HCT116 (cell line): ENCODE measurements at regions not wholly inside any gene's neighbourhood (a gene's known extent, or its start where the extent isn't known, plus 50 kb on each side); places are given as distances from the start of the nearest gene placed in this dataset.
A peak's percentile ranks its signal among the peaks of the same experiment; 100 is the strongest.

Experiments
- ATAC-seq: fragments of 200-7000 bp; cut with Tn5 transposase; 2 replicates; pipeline ENCODE4 v1.9.1; 2020; ENCODE audit warnings: mild to moderate bottlenecking, moderate library complexity
- BruUV-seq: library from RNA; stranded (reverse); fragments of 400-500 nt; replicated peaks from 2 replicates; lab custom pipeline; 2021; lab: Mats Ljungman, UMichigan
- CTCF ChIA-PET: fragments of 300-600 bp; sonication (Branson Sonifier 250); formaldehyde crosslinking; loops from one replicate; lab custom pipeline; 2021; ENCODE audit warnings: antibody characterized with exemption; lab: Charles Lee
- POLR2A ChIA-PET: fragments of 300-600, 350-600 bp; sonication (Branson Sonifier 250); formaldehyde crosslinking; loops from one replicate; lab custom pipeline; 2021; ENCODE audit warnings: antibody characterized with exemption; lab: Charles Lee
- RAD21 ChIA-PET, 2 experiments: fragments of 300-600 bp; sonication (Branson Sonifier 250); formaldehyde crosslinking; loops; one replicate each; lab custom pipeline; 2023; ENCODE audit warnings: low total read pairs in 2 of 2; ENCODE audit not compliant: uncharacterized antibody in 2 of 2, unreplicated experiment in 2 of 2, low non-redundant PET in 1 of 2; lab: Charles Lee
- DNase-seq: peaks from one replicate; pipeline ENCODE4 v3.0.0-alpha.2; 2010; ENCODE audit warnings: low read depth, low spot score
- H2AFZ ChIP-seq: fragments of 200-600 bp; shearing (Covaris generic), sonication (generic); 2 replicates; pipeline ENCODE4 v1.6.1; 2017; ENCODE audit warnings: low read depth, mixed run types, mixed read lengths, antibody characterized with exemption, low read length; ENCODE audit not compliant: poor library complexity, severe bottlenecking
- H3K27ac ChIP-seq: 2 replicates; pipeline ENCODE4 v1.5.1; 2012; ENCODE audit warnings: low read depth, low read length
- H3K27me3 ChIP-seq: fragments of 200-600 bp; sonication (generic); 2 replicates; pipeline ENCODE4 v1.6.1; 2016; ENCODE audit warnings: mixed run types, low read length, mixed read lengths; ENCODE audit not compliant: insufficient read depth
- H3K36me3 ChIP-seq, 2 experiments: fragments of 200-500 bp in 1 of 2; fragments of 200-600 bp in 1 of 2; sonication (Bioruptor generic) in 1 of 2; sonication (generic) in 1 of 2; 2 replicates each; pipeline versions ENCODE4 v1.5.1 to v1.6.1; 2014 to 2016; ENCODE audit warnings: low read length in 2 of 2, inconsistent platforms in 1 of 2, mixed read lengths in 1 of 2, mixed run types in 1 of 2; ENCODE audit not compliant: insufficient read depth in 2 of 2, control insufficient read depth in 1 of 2
- H3K4me1 ChIP-seq, 2 experiments: fragments of 200-600 bp in 1 of 2; sonication (generic) in 1 of 2; 2 replicates each; pipeline versions ENCODE4 v1.5.1 to v1.6.1; 2012 to 2017; ENCODE audit warnings: low read length in 2 of 2, inconsistent platforms in 1 of 2, mild to moderate bottlenecking in 1 of 2, mixed read lengths in 1 of 2, mixed run types in 1 of 2, moderate library complexity in 1 of 2; ENCODE audit not compliant: insufficient read depth in 2 of 2, control insufficient read depth in 1 of 2
- H3K4me2 ChIP-seq: fragments of 200-600 bp; sonication (generic); 2 replicates; pipeline ENCODE4 v1.6.1; 2017; ENCODE audit warnings: mixed run types, low read length, mixed read lengths
- H3K4me3 ChIP-seq, 2 experiments: fragments of 200-600 bp in 1 of 2; sonication (generic) in 1 of 2; replicated peaks in 1 of 2; 2 replicates each; pipeline ENCODE4 v1.5.1; 2011 to 2016; ENCODE audit warnings: low read length in 2 of 2, control low read depth in 1 of 2, low read depth in 1 of 2, mild to moderate bottlenecking in 1 of 2, mixed read lengths in 1 of 2, mixed run types in 1 of 2
- H3K79me2 ChIP-seq: fragments of 200-600 bp; sonication (generic); 2 replicates; pipeline ENCODE4 v1.6.1; 2017; ENCODE audit warnings: mild to moderate bottlenecking, mixed run types, low read length, moderate library complexity, mixed read lengths; ENCODE audit not compliant: insufficient read depth
- H3K9ac ChIP-seq: fragments of 200-600 bp; sonication (generic); 2 replicates; pipeline ENCODE4 v1.6.1; 2016; ENCODE audit warnings: low read length, mixed read lengths
- H3K9me2 ChIP-seq: fragments of 200-600 bp; sonication (generic), shearing (Covaris generic); 2 replicates; pipeline ENCODE4 v1.6.1; 2017; ENCODE audit warnings: mixed run types, mild to moderate bottlenecking, moderate library complexity; ENCODE audit not compliant: insufficient read depth
- H3K9me3 ChIP-seq, 2 experiments: fragments of 200-500 bp in 1 of 2; fragments of 200-600 bp in 1 of 2; sonication (Bioruptor generic) in 1 of 2; sonication (generic) in 1 of 2; 2 replicates each; pipeline ENCODE4 v1.6.1; 2014 to 2017; ENCODE audit warnings: low read length in 2 of 2, mixed read lengths in 2 of 2, inconsistent platforms in 1 of 2, low read depth in 1 of 2, mild to moderate bottlenecking in 1 of 2, mixed run types in 1 of 2, moderate library complexity in 1 of 2; ENCODE audit not compliant: control insufficient read depth in 1 of 2, insufficient read depth in 1 of 2
- H4K20me1 ChIP-seq: fragments of 200-600 bp; sonication (generic), shearing (Covaris generic); 2 replicates; pipeline ENCODE4 v1.6.1; 2017; ENCODE audit warnings: mixed run types, mild to moderate bottlenecking, moderate library complexity; ENCODE audit not compliant: insufficient read depth
- CBX3 ChIP-seq: IDR thresholded peaks from 2 replicates; pipeline ENCODE4 v1.6.1; 2012; ENCODE audit warnings: low read depth
- CEBPB ChIP-seq: IDR thresholded peaks from 2 replicates; pipeline ENCODE4 v1.6.1; 2012; ENCODE audit warnings: low read depth
- ELF1 ChIP-seq: IDR thresholded peaks from 2 replicates; pipeline ENCODE4 v1.6.1; 2012; ENCODE audit warnings: low read depth, borderline replicate concordance
- EZH2 ChIP-seq: fragments of 200-600 bp; sonication (generic); IDR thresholded peaks from 2 replicates; pipeline ENCODE4 v1.6.1; 2017; ENCODE audit warnings: antibody characterized with exemption, mixed run types
- EZH2phosphoT487 ChIP-seq: fragments of 200-600 bp; IDR thresholded peaks from 2 replicates; pipeline ENCODE4 v1.6.1; 2018; ENCODE audit warnings: antibody characterized with exemption, borderline replicate concordance
- JUND ChIP-seq: IDR thresholded peaks from 2 replicates; pipeline ENCODE4 v1.6.1; 2012
- POLR2A ChIP-seq: IDR thresholded peaks from 2 replicates; pipeline ENCODE4 v1.7.0; 2011; ENCODE audit warnings: borderline replicate concordance; ENCODE audit not compliant: insufficient read depth, insufficient read length; ENCODE audit errors: extremely low read depth
- POLR2AphosphoS5 ChIP-seq: IDR thresholded peaks from 2 replicates; pipeline ENCODE4 v1.6.1; 2011; ENCODE audit warnings: mild to moderate bottlenecking, low read depth, low read length, moderate library complexity
- SIN3A ChIP-seq: IDR thresholded peaks from 2 replicates; pipeline ENCODE4 v1.6.1; 2012; ENCODE audit warnings: low read depth
- SP1 ChIP-seq: IDR thresholded peaks from 2 replicates; pipeline ENCODE4 v1.6.1; 2012; ENCODE audit warnings: low read depth
- TCF7L2 ChIP-seq: IDR thresholded peaks from 2 replicates; pipeline ENCODE4 v1.7.0; 2011; ENCODE audit warnings: borderline replicate concordance, inconsistent platforms; ENCODE audit not compliant: insufficient read depth, insufficient read length; ENCODE audit errors: extremely low read depth
- ZFX ChIP-seq: fragments of 450-650 bp; IDR thresholded peaks from 2 replicates; pipeline ENCODE4 v1.6.1; 2017
- ZNF274 ChIP-seq: fragments of 200-500 bp; sonication (Bioruptor generic); IDR thresholded peaks from 2 replicates; pipeline ENCODE4 v1.6.1; 2014; ENCODE audit warnings: mild to moderate bottlenecking, low read depth, low read length, inconsistent platforms
- intact Hi-C: fragments of 100-400 bp; cut with micrococcal nuclease; formaldehyde crosslinking; loops from 2 replicates; pipeline ENCODE4 v1.10.0; 2022
- TF ChIP-seq, protein P1 (sequence below): IDR thresholded peaks from 2 replicates; pipeline ENCODE4 v1.6.1; 2012
- TF ChIP-seq, protein P2 (sequence below): IDR thresholded peaks from 2 replicates; pipeline ENCODE4 v1.6.1; 2012; ENCODE audit warnings: low read depth

DNA sequence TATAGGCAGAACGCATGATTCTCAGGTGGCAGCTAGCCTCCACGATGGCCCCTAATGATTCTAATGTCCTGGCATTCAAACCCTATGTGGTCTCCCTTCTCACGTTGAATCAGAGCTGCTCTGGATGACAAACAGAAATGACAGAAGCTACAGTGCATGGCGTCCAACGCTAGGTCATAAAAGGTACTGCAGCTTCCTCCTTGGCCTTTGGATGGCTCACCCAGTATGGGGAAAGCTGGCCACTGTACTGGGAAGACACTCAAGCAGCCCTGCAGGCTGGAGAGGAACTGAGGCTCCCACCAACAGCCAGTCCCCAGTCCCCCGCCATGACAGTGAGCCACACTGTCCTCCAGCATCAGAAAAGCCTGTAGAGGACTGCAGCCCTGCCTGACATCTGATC is 286.3 kb downstream of the FAM43A start:
- no peak for DNase-seq
- no peaks in the 10 kb centered on the region for H3K79me2 ChIP-seq
- no peaks in the 10 kb centered on the region for H3K36me3 ChIP-seq
- ChIA-PET POLR2A (no interaction called here), CTCF (interaction anchor here (1.3 to 1.5 kb wide), 2 partner anchors 289 to 299 kb away, joined by 3 to 8 read pairs; partner anchors contain the start of gene XXYLT1), RAD21 (no interaction called here)
- intact Hi-C loops = no loop called here
- H3K9ac ChIP-seq = no peak overlapping the region
- BruUV-seq = no TSS peak
- H3K27me3 ChIP-seq = no peaks in the 10 kb centered on the region; the same call in 1 of the 2 replicates
- no peaks in the 10 kb centered on the region for H4K20me1 ChIP-seq
- H3K4me3 ChIP-seq = no peak overlapping the region
- H3K4me1 ChIP-seq = no peaks in the 10 kb centered on the region
- TF ChIP-seq ELF1 (no peak), SP1 (no peak), POLR2AphosphoS5 (no peak), SIN3A (no peak), EZH2phosphoT487 (no peak), TCF7L2 (no peak), CEBPB (no peak), EZH2 (no peak), JUND (no peak)
- TF ChIP-seq, protein P1, sequence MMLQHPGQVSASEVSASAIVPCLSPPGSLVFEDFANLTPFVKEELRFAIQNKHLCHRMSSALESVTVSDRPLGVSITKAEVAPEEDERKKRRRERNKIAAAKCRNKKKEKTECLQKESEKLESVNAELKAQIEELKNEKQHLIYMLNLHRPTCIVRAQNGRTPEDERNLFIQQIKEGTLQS = no peak
- H3K9me2 ChIP-seq = no peaks in the 10 kb centered on the region
- no peaks in the 10 kb centered on the region for H3K9me3 ChIP-seq
- H2AFZ ChIP-seq = no peak overlapping the region
- no peak overlapping the region for H3K27ac ChIP-seq
- H3K4me2 ChIP-seq = no peak overlapping the region
- ATAC-seq = peak; percentile 70

GRCh38 chr3:194972641-194973040 is 287.0 kb downstream of the FAM43A start:
- H3K4me1 ChIP-seq = no peaks in the 10 kb centered on the region
- TF ChIP-seq ZNF274 (no peak), POLR2A (no peak), JUND (no peak), CBX3 (no peak), ZFX (no peak), POLR2AphosphoS5 (no peak)
- TF ChIP-seq, protein P2, sequence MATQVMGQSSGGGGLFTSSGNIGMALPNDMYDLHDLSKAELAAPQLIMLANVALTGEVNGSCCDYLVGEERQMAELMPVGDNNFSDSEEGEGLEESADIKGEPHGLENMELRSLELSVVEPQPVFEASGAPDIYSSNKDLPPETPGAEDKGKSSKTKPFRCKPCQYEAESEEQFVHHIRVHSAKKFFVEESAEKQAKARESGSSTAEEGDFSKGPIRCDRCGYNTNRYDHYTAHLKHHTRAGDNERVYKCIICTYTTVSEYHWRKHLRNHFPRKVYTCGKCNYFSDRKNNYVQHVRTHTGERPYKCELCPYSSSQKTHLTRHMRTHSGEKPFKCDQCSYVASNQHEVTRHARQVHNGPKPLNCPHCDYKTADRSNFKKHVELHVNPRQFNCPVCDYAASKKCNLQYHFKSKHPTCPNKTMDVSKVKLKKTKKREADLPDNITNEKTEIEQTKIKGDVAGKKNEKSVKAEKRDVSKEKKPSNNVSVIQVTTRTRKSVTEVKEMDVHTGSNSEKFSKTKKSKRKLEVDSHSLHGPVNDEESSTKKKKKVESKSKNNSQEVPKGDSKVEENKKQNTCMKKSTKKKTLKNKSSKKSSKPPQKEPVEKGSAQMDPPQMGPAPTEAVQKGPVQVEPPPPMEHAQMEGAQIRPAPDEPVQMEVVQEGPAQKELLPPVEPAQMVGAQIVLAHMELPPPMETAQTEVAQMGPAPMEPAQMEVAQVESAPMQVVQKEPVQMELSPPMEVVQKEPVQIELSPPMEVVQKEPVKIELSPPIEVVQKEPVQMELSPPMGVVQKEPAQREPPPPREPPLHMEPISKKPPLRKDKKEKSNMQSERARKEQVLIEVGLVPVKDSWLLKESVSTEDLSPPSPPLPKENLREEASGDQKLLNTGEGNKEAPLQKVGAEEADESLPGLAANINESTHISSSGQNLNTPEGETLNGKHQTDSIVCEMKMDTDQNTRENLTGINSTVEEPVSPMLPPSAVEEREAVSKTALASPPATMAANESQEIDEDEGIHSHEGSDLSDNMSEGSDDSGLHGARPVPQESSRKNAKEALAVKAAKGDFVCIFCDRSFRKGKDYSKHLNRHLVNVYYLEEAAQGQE = no peak
- intact Hi-C loops = no loop called here
- ChIA-PET POLR2A (no interaction called here), RAD21 (no interaction called here), CTCF (no interaction called here)
- no peak overlapping the region for H2AFZ ChIP-seq
- no peak overlapping the region for H3K27ac ChIP-seq
- H3K27me3 ChIP-seq = no peaks in the 10 kb centered on the region; the same call in 1 of the 2 replicates
- DNase-seq (no peak), ATAC-seq (no peak)
- BruUV-seq = no TSS peak
- no peak overlapping the region for H3K4me2 ChIP-seq
- H3K79me2 ChIP-seq = no peaks in the 10 kb centered on the region
- H3K9me3 ChIP-seq = no peaks in the 10 kb centered on the region
- H3K4me3 ChIP-seq = no peak overlapping the region
- H3K9me2 ChIP-seq = no peaks in the 10 kb centered on the region
- H3K36me3 ChIP-seq = no peaks in the 10 kb centered on the region
- no peaks in the 10 kb centered on the region for H4K20me1 ChIP-seq
- no peak overlapping the region for H3K9ac ChIP-seq
